ENCODE measurements at regions not wholly inside any gene's neighbourhood (a gene's known extent, or its start where the extent isn't known, plus 50 kb on each side); places are given as distances from the start of the nearest gene placed in this dataset.

DNA sequence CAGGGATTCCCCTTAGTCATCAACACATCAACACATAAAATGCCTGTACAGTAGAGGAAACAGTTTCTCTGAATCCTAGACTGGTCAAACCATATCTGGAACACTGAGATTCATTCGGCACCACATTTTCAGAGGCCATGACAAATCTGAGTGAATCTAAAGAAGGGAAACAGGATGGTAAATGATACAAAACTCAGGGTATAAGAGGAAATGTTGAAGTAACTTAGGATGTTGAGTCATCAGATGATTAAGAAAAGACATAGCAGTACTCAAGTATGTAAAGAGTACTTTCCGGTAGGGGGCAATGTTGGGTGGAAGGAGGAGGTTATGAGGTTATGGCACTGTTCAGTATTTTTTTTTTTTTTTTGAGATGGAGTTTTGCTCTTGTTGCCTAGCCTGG, 358.5 kb upstream of the PMFBP1 start:
- TF ChIP-seq EGR1 (IDR thresholded peaks at IDR 0.05) (no peak), YY1 (IDR thresholded peaks at IDR 0.05; ENCODE audit: low read depth) (no peak), CREB1 (IDR thresholded peaks at IDR 0.05; ENCODE audit: low read depth) (no peak), TAF1 (IDR thresholded peaks at IDR 0.05; ENCODE audit: low read depth) (no peak)
- TF ChIP-seq, protein P1, sequence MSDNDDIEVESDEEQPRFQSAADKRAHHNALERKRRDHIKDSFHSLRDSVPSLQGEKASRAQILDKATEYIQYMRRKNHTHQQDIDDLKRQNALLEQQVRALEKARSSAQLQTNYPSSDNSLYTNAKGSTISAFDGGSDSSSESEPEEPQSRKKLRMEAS (IDR thresholded peaks at IDR 0.05): no peak
